Daoy (cell line): ENCODE measurements at regions not wholly inside any gene's neighbourhood (a gene's known extent, or its start where the extent isn't known, plus 50 kb on each side); places are given as distances from the start of the nearest gene placed in this dataset.
A peak's percentile ranks its signal among the peaks of the same experiment; 100 is the strongest.

Experiments used
- DNase-seq: peaks from one replicate; pipeline ENCODE4 v3.0.0-alpha.2; 2015; ENCODE audit warnings: low read depth

- DNase-seq = no peak
Measured at GRCh38 chr21:33155422-33155821, 74.3 kb upstream of the IFNAR2 start.

GRCh38 chr21:33157303-33157702 is 72.4 kb upstream of the IFNAR2 start:
- no peak for DNase-seq

GRCh38 chr21:33158654-33159053 is 71.1 kb upstream of the IFNAR2 start:
- DNase-seq = no peak

- DNase-seq = no peak
Measured at GRCh38 chr21:33162436-33162951, 67.2 kb upstream of the IFNAR2 start.

- no peak for DNase-seq
Measured at GRCh38 chr21:33168886-33169285, 60.9 kb upstream of the IFNAR2 start.

GRCh38 chr21:33169359-33169758 is 60.4 kb upstream of the IFNAR2 start:
- peak; percentile 18 for DNase-seq

- no peak for DNase-seq
Measured at GRCh38 chr21:33171616-33172169, 58.0 kb upstream of the IFNAR2 start.

GRCh38 chr21:33174756-33175155 is 55.0 kb upstream of the IFNAR2 start:
- no peak for DNase-seq
